SHP77 (cell line): ENCODE measurements at regions not wholly inside any gene's neighbourhood (a gene's known extent, or its start where the extent isn't known, plus 50 kb on each side); places are given as distances from the start of the nearest gene placed in this dataset.

Experiments
- DNase-seq, 2 experiments: peaks; one replicate each; lab custom pipeline; 2025; lab: John Stamatoyannopoulos, UW

DNA sequence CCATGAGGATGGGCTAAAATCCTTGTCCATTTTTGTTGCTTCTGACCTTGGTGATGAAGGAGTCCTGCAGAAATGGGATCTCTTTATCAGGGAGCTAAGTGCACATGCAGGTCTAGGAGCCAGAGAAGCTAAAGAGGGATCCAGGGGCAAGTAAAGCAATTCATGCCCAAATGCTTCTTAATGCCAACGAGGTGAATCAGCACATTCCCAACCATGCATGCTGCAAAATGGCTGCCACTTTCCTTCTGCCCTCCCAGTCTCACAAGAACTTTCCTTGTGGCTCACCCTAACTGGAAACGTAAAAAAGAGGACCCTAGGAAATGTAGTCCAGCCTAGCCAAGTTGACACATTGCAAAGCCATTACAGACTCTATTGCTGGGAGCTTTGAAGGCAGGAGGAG, 298.4 kb downstream of the MAFB start:
- no peak for DNase-seq

DNA sequence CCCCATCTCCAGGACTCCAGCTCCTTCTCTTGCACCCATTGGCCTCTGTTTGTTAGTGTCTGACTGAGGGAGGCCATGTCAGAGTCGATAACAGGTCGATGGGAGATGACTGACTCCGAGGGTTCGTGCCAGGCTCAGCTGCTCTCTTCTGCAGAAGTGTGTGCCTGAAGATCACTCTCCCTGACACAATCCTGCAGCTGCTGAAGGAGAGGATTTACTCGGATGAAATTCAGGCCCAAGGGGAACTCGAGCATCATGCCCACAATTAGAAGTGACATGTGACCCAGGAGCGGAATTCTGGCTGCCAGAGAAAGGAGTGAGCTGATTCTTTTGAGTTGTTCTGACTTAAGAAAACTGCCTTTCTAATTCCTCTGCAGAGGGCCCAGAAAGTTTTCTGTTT, 318.2 kb downstream of the MAFB start:
- DNase-seq = no peak

DNA sequence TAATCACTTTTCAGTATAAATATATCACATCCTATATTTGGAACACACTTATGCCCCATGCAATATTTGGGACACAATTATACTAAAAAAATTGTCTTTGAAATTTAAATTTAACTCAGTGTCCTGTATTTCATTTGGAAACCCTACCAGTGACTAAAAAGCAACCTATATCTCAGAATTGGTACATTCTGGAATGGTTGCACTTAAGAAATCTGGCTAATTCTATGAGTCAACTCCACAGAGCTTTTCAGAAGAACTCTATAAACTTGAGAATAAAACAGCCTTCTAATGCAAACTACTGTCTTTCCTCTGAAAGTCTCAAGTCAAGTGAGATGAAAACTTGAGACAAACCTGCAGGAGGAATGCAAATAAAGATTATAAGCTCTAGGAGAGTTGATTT, 320.2 kb downstream of the MAFB start:
- no peak for DNase-seq

DNA sequence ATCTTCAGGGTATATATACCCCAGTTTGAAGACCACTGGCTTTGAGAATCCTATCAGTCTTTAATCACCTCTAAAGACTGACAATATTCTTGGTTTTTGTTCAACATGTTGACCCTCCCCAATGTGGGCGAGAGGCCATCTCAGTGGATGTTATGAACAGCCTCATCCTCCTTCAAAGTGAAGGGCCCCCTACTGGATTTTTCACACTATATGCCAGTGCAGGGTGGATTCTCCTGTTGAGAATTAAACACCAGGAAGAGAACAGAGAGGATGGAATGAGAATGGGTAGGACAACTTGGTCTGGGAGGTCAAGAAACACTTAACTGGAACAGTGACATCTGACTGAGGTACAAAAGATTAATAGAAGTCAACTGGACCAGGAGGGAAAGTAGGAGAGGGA, 327.1 kb downstream of the MAFB start:
- no peak for DNase-seq

DNA sequence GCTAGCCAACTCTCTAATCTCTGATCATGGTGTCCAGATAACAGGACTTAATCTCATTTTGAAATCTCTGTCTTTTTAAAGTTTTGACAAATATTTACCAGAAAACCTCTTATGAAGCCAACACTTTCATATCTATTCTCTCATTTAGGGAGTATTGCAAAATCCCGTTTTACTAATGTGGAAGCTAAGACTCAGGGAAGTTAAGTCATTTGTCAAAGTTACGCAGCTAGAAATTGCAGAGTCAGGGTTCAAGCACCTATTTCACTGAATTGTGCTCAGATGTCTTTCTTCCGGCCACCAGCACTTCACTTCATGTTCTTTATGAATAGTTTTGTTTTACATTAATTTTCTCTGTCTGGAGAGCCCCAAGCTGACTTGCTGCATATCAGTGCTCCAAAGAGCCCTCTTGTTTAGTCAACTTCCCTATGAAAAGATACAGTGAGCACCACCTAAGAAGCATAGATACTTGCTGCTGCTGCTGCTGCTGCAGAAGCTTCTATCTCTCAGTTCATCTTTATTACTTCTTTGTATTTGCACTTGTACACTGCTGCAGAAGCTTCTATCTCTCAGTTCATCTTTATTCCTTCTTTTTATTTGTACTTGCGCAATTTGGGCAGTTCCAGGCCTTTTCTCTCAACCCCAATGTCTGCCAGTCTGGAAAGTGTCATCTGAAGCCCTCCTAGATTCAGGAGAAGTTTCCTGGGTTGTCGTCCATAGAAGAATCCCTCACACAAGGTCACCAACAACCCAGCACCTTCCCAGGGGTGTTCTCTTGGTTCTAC, 329.7 kb downstream of the MAFB start:
- no peak for DNase-seq

DNA sequence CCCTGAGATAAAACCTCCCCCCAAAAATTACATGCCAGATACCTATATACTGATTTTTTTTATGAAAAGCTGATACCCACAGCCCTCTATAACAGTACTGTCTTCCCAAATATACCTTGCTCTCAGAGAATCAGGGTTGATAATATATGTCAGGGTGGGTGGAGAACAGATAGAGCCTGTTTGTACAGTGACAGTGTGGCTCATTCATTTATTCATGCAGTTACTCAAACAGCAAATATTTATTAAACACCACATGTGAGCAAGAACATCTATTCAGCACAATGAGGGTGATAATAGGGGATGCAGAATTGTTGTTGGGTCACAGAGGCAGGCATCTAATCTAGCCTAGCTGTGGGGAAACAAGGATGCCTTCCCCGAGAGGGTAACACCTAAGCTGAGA, 334.2 kb downstream of the MAFB start:
- DNase-seq = no peak

DNA sequence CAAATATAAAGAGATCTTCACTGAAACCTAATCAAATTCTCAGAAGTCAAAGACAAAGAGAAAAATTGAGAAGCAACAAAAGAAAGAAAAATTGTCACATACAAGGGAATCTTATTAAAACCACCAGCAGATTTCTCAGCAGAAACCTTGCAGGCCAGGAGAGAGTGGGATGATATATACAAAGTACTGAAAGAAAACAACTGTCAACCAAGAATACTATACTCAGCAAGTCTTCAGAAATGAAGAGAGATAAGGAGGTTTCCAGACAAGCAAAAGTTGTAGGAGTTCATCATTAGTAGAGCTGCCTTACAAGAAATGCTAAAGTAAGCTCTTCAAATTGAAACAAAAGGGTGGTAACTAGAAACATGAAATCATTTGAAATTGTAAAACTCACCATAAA, 345.6 kb downstream of the MAFB start:
- DNase-seq = no peak

DNA sequence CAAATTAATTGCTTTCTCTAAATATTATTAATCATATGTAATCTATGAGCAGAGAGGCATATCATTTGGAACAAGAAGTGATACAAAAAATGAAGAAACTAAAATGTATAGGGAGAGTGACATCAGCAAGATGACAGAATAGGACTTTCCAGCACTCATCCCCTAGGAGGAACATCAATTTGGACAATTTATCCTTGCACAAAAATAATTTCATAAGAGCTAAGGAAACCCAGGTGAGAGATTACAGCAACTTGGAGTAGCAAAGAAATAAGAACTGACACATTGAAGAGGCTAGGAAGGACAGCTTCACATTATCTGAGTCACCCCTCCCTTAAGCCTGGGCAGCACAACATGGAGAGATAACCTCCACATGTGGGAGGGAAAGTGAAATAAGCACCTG, 347.5 kb downstream of the MAFB start:
- no peak for DNase-seq

DNA sequence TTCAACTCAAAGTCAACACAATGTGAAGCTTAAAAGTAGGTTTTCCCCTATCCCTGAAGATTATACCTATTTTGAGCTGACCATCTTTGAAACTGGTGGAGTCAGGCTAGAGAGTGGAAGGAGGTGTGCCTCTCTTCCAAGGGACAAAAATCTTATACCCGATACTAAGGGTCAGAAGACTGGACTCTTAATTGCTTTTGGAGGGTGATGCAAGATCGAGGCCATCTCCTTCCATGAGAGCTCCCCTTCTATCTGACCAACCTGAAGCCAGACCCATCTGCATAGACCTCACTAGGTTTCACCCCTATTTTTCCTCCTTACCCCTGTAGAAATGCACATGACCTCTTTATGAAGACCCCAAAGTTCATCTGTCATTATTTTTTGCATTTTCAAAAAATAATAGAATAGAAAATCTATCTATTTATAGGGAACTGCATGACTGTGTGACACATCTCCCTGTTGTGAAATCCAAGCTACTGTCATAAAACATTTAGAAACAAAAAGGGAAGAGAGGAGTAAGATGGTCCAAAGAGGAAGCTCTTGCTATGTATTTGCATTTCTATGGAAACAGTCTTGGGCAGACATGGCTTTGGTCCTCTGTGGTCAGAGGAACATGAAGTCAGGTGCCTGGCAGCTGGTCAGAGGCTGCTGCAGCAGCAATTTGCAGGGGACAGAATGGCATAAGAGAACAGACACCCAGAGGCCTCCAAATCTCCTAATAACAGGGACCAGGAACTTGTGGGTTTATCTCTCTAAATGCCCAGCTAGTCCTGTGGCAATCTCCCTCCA, 349.2 kb downstream of the MAFB start:
- DNase-seq = no peak

DNA sequence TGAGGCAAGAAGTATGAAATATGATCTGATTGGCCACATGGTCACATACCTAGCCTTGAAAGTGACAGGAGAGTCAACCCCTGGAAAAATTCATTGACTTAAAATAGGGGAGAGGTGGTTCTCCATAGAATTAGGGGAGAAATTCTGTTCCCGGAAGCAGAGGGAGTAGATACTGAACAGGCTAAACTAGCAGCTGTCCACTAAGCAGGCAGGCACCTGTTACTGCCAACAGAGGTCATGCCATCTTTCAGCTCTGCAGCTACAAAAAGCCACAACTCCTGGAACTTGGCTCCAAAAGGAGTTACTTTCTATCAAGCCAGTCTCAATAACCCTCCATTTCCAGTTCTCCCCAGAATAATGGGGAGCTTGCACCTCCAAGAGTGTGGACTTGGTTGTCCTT, 352.5 kb downstream of the MAFB start:
- DNase-seq = no peak

DNA sequence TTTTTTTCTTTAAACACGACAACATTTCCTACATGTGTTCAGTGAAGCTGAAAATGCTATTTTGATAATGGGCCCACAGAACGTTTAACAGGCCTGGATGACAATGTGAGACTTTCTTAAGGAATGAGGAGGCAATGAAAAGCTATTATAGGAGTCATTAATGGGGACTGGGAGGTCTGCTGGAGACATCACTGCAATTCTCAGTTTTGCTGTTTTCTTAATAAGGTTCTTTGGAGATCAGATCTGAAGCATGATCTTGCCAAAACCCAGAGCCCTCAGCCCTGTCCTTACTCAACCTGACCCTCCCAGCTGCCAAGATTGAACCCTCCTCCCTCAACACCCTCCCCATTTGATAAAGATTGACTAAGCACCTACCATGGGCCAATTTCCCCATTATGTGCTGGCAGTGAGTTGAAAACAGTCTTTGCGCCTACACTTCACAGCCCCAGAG, 353.1 kb downstream of the MAFB start:
- no peak for DNase-seq

DNA sequence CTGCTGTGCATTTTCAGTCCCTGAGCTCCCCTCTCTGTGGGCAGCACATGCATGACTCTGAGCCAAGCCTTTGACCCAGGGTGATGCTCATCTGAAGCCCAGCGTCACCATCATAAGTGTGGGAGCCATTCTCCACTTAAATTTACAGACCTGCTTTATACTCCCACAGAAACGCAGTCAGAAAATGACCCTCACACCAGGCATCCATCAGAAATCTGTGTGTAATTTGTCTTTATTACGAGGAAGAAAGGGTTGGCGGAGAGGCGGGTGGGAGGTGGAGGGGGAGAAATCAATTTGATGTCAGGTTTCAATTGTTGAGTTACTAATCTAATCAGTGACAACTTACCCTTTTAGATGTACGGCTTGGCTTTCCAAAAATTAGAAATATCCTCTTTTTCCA, 353.6 kb downstream of the MAFB start:
- DNase-seq = no peak

DNA sequence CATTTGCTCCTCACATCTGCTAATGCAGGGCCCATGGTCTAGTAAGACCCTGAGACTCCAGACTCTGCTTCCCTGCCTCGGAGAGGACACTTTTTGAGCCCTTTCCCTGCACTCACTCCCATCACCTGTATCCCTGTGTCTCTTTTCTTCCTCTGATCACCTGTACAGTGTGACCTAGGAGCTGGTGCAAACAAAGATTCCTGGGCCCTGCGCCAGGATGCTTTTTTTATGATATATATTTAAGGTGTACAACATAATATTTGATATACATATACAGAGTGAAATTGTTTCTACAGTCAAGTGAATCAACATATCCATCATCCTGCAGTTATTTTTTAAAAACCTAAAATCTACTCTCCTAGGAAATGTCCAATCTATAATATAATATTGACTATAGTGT, 355.4 kb downstream of the MAFB start:
- no peak for DNase-seq

DNA sequence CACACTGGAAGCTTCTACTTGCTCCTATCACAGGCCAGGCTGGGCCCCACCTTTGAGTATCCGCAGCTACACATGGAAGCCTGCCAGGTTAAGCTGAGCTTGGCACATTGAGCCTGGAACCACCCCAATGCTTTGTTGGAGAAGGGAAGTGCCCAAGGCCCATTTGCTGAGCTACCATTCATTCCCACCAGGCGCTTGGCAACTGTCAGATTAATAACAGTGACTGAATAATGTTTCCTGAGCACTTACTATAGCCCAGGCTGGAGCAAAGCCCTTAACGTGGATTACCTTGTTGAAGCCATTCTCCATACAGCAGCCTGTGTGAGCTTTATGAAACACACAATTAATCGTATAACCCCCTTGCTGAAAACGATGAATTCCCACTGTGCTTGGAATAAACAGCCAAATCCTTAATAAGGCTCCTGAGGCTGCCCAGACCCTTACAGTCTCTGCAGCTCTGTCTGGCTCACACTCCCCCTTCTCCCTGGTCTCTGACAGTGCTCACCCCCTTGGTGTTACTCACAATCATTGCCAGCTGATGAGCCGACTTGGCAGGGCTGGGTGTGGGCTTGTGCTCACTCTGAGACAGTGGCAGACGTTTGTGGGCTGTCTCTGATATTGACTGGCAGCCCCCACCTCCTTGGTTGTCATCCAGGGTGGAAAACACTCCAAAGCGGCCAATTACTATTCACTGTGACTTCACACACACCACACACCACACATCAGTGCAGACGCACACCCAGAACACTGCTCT, 357.1 kb downstream of the MAFB start:
- DNase-seq = no peak

DNA sequence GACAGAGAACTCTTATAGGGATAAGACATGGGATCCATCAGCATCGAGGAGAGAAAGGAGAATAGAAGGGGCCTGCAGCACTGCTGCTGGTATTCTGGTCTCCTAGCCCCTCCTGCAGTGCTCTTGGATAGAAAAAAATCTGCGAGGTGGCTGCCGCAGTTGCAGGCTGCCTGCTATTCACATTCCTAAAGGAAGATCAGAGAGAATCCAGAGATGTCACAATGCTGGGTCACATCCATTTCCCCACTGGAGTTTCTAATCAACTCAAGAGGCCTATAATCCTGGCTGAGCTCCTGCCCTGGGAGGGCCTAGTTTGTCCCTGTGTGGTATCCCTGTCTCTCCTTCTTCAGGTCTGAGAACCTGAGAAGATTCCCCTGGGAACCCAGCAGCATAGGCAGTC, 357.8 kb downstream of the MAFB start:
- no peak for DNase-seq

DNA sequence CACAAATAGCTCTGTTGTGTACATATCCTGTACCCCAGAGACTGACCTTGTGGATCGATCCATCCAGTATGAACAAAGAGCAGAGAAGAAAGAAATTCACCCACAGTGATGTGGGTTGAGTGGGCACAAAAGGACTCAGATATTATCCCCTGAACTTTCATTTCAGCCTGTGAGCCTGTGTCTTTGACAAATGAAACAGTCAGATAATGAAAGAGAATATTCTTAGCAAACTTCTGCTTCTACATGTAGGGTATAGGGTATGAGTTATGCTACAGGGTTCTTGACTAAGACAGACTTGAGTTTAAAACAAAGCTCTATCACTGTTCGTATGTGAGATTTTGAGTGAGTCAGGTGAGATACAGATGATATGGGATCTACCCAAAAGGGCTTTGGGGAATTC, 359.7 kb downstream of the MAFB start:
- no peak for DNase-seq

DNA sequence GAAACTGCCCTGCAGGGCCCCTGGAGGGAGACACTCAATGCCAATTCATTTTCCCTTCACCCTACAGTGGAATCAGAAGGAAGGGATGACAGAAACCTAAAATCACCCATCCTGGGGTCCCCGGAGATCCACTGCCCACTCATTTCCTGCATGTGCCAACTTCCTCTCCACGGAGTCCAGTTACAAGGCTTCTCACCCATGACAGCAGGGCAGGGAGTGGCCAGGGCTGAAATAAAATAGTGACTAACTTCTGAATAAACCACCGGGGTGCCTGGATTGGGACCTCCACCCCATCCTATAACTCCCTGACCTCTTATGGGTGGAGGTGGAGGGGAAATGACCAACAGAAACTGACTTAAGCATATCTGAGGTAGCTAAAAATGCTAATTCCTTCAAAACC, 362.3 kb downstream of the MAFB start:
- no peak for DNase-seq

DNA sequence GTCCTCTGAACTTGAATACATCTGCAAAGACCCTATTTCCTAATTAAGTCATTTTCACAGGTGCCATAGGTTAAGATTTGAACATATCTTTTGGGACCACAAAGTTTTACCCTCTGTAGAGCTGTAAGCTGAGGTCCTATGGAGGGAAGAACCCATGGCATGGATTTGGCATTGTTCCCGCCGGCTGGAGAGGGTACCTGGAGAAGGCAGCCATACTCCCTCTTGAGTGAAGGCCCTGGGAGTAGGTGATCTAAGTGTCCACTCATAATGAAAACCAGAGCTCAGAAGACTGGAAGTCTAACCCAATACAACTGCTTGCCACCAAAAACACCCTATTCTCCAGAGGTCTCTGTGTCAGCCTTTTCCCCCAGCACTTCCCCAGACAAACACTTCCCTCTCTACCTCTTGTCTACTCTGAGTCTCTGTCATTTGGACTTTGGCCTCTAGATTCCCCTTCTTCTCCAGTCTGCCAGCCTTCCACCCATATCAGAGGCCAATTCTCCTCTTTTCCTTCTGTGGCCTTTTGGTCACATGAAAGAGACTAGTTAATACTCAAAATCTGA, 363.9 kb downstream of the MAFB start:
- no peak for DNase-seq

DNA sequence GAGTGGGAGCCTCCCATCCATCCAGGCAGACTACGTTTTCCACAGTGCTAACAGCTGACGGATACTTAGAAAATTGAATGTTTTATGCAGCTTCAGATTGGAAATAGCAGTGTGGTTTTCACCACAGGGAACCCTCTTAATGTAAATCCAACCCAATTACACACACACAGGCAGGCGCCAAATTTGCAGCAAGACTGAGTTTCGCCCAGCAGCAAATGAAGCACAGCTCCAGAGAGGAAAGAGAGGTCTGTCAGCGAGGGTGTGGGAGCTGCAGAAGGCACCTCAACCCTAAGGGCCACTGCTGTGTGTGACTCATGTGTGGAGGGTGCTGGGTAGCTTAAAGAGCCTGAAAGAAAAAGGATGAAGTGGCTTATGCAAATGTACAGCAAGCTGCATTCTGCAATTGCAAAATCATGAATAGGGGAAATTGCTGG, 365.7 kb downstream of the MAFB start:
- no peak for DNase-seq

DNA sequence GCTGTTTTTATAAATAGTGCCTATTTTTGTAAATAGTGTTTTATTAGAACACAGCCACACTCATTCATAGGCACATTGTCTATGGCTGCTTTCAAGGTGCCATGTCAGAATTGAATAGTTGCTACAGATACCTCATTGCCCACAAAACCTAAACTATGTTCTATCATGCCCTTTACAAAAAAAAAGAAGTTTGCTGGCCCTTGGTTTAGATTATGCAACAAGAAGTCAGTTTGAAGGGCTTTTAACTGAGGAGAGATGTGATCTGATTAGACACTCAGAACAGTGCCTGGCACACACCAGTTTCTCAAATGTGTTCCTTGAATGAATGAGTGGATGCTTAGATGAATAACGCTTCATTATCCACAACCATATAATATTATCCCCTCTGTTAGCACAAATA, 366.1 kb downstream of the MAFB start:
- no peak for DNase-seq

DNA sequence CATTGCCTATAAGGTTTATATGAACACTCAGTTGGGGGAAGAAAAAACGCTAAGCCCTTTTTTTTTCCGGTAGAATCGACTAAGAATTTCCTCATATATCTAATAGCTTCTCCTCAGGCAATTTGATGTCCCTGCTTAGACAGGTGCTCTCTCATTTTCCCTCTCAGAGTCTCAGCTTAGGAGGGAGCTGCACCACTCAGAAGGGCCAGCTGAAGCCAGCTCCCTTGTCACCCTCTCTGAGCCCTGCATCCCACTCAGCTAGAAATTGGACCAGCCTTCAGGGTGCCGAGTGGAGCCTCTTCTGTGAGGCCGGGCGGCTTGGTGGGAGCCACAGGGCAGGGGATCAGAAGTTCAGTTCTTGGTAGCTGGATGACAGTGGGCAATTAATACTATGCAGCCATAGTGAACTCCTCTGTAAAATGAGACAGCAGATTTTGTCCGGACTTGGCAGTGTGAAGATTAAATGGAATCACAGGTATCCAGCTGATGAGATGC, 368.5 kb downstream of the MAFB start:
- DNase-seq = no peak
